SK-N-SH treated with all-trans-retinoic acid at 6 μM for 48 hours (cell line): ENCODE measurements at regions not wholly inside any gene's neighbourhood (a gene's known extent, or its start where the extent isn't known, plus 50 kb on each side); places are given as distances from the start of the nearest gene placed in this dataset.

Experiments
- ATAC-seq: fragments of 200-7000 bp; cut with Tn5 transposase; 3 replicates; pipeline ENCODE4 v1.9.1; 2020; ENCODE audit warnings: mild to moderate bottlenecking, moderate library complexity
- ARNTL ChIP-seq: fragments of 450-650 bp; formaldehyde crosslinking; IDR thresholded peaks from 2 replicates; pipeline ENCODE4 v1.5.0; 2020; ENCODE audit warnings: low read depth, mild to moderate bottlenecking, moderate library complexity, borderline replicate concordance
- BACH2 ChIP-seq: fragments of 250-450 bp; sonication (Bioruptor Pico); IDR thresholded peaks from 2 replicates; pipeline ENCODE4 v1.9.0; 2021; ENCODE audit warnings: mild to moderate bottlenecking, borderline replicate concordance
- CREB5 ChIP-seq: fragments of 250-450 bp; sonication (Bioruptor Pico); IDR thresholded peaks from 2 replicates; pipeline ENCODE4 v1.5.1; 2020; ENCODE audit warnings: low read depth, mild to moderate bottlenecking, moderate library complexity
- CSDC2 ChIP-seq: fragments of 250-450 bp; sonication (Bioruptor Pico); IDR thresholded peaks from 2 replicates; pipeline ENCODE4 v1.5.0; 2020; ENCODE audit warnings: mild to moderate bottlenecking, moderate library complexity
- CSRNP3 ChIP-seq: fragments of 250-450 bp; sonication (Bioruptor Pico); IDR thresholded peaks from 2 replicates; pipeline ENCODE4 v1.5.1; 2021; ENCODE audit warnings: mild to moderate bottlenecking, moderate library complexity
- ESRRG ChIP-seq: fragments of 250-450 bp; sonication (Bioruptor Pico); IDR thresholded peaks from 2 replicates; pipeline ENCODE4 v1.6.1; 2021; ENCODE audit warnings: mild to moderate bottlenecking
- GLIS3 ChIP-seq: fragments of 250-450 bp; sonication (Bioruptor Pico); IDR thresholded peaks from 2 replicates; pipeline ENCODE4 v1.5.0; 2020; ENCODE audit warnings: mild to moderate bottlenecking, moderate library complexity
- ISL1 ChIP-seq: fragments of 250-450 bp; sonication (Bioruptor Pico); IDR thresholded peaks from 2 replicates; pipeline ENCODE4 v2.1.2; 2022; ENCODE audit warnings: mild to moderate bottlenecking, moderate library complexity
- OSR1 ChIP-seq: fragments of 250-450 bp; sonication (Bioruptor Pico); IDR thresholded peaks from 2 replicates; pipeline ENCODE4 v1.8.0; 2022; ENCODE audit warnings: moderate library complexity, mild to moderate bottlenecking, inconsistent platforms
- PATZ1 ChIP-seq: fragments of 250-450 bp; sonication (Bioruptor Pico); IDR thresholded peaks from 2 replicates; pipeline ENCODE4 v1.8.0; 2020; ENCODE audit warnings: mild to moderate bottlenecking, moderate library complexity, borderline replicate concordance
- PPARA ChIP-seq: fragments of 250-450 bp; sonication (Bioruptor Pico); IDR thresholded peaks from 2 replicates; pipeline ENCODE4 v1.5.0; 2020; ENCODE audit warnings: mild to moderate bottlenecking, borderline replicate concordance
- RARB ChIP-seq: fragments of 250-450 bp; sonication (Bioruptor Pico); IDR thresholded peaks from 2 replicates; pipeline ENCODE4 v1.8.0; 2021; ENCODE audit warnings: mild to moderate bottlenecking, moderate library complexity
- TCF4 ChIP-seq: fragments of 250-450 bp; sonication (Bioruptor Pico); IDR thresholded peaks from 2 replicates; pipeline ENCODE4 v1.8.0; 2021; ENCODE audit warnings: mild to moderate bottlenecking, moderate library complexity, borderline replicate concordance
- TSHZ2 ChIP-seq: fragments of 250-450 bp; sonication (Bioruptor Pico); IDR thresholded peaks from 2 replicates; pipeline ENCODE4 v1.5.0; 2020; ENCODE audit warnings: mild to moderate bottlenecking, moderate library complexity
- ZC3H10 ChIP-seq: fragments of 250-450 bp; sonication (Bioruptor Pico); IDR thresholded peaks from 2 replicates; pipeline ENCODE4 v1.5.1; 2021; ENCODE audit warnings: mild to moderate bottlenecking, moderate library complexity
- ZFP30 ChIP-seq: fragments of 450-650 bp; formaldehyde crosslinking; IDR thresholded peaks from 2 replicates; pipeline ENCODE4 v1.5.0; 2022; ENCODE audit warnings: mild to moderate bottlenecking, moderate library complexity
- ZNF565 ChIP-seq: fragments of 450-650 bp; formaldehyde crosslinking; conservative IDR thresholded peaks from 2 replicates; pipeline ENCODE4 v1.5.0; 2020; ENCODE audit warnings: low read depth, mild to moderate bottlenecking, moderate library complexity
- ZNF70 ChIP-seq: fragments of 450-650 bp; formaldehyde crosslinking; IDR thresholded peaks from 2 replicates; pipeline ENCODE4 v1.5.0; 2020; ENCODE audit warnings: mild to moderate bottlenecking, moderate library complexity
- ZNF8 ChIP-seq: fragments of 450-650 bp; formaldehyde crosslinking; IDR thresholded peaks from 2 replicates; pipeline ENCODE4 v1.5.0; 2020; ENCODE audit warnings: mild to moderate bottlenecking, moderate library complexity

GRCh38 chr20:40072907-40073306 lies 616.1 kb downstream of the MAFB start (continued):
- TF ChIP-seq PATZ1 (CRISPR knock-in tag) (no peak), OSR1 (CRISPR knock-in tag) (no peak), ARNTL (CRISPR knock-in tag) (no peak), ZNF8 (no peak), PPARA (CRISPR knock-in tag) (no peak)
- TF ChIP-seq, all 23 proteins: peak for 0

- no peak for ATAC-seq
- TF ChIP-seq ISL1 (CRISPR knock-in tag) (no peak), RARB (CRISPR knock-in tag) (no peak), PPARA (CRISPR knock-in tag) (no peak), TSHZ2 (no peak), ZFP30 (no peak), GLIS3 (no peak), ZNF565 (CRISPR knock-in tag) (no peak), ZC3H10 (CRISPR knock-in tag) (no peak), CSDC2 (CRISPR knock-in tag) (no peak), CSRNP3 (CRISPR knock-in tag) (no peak), TCF4 (no peak), CREB5 (CRISPR knock-in tag) (no peak), ZNF70 (no peak)
- TF ChIP-seq, all 23 proteins: peak for 0
Measured at GRCh38 chr20:40056171-40056570, 632.9 kb downstream of the MAFB start.

- TF ChIP-seq PPARA (CRISPR knock-in tag) (no peak), PATZ1 (CRISPR knock-in tag) (no peak)
- no peak for ATAC-seq
Measured at GRCh38 chr20:40055711-40056110, 633.3 kb downstream of the MAFB start.

GRCh38 chr20:40054311-40054710 lies 634.7 kb downstream of the MAFB start:
- ATAC-seq, result no peak
- TF ChIP-seq RARB (CRISPR knock-in tag), result no peak
- no peak for TF ChIP-seq OSR1 (CRISPR knock-in tag)
- TF ChIP-seq ZNF8, result no peak
- no peak for TF ChIP-seq ESRRG (CRISPR knock-in tag)
- no peak for TF ChIP-seq GLIS3
- TF ChIP-seq ZNF70, result no peak
- TF ChIP-seq CSRNP3 (CRISPR knock-in tag), result no peak
- no peak for TF ChIP-seq ZNF565 (CRISPR knock-in tag)
- no peak for TF ChIP-seq BACH2 (CRISPR knock-in tag)
- no peak for TF ChIP-seq ZFP30
- no peak for TF ChIP-seq PPARA (CRISPR knock-in tag)
- TF ChIP-seq TCF4, result no peak
